IMR-90 (cell line): ENCODE measurements at regions not wholly inside any gene's neighbourhood (a gene's known extent, or its start where the extent isn't known, plus 50 kb on each side); places are given as distances from the start of the nearest gene placed in this dataset.

Source experiments
- ATAC-seq: fragments of 200-7000 bp; cut with Tn5 transposase; 2 replicates; pipeline ENCODE4 v1.9.1; 2020; ENCODE audit warnings: low read depth, mild to moderate bottlenecking, moderate library complexity
- BruUV-seq: library from RNA; stranded (reverse); fragments of 400-500 nt; replicated peaks from 2 replicates; lab custom pipeline; 2021; lab: Mats Ljungman, UMichigan
- CTCF ChIA-PET: fragments of 300-600 bp; formaldehyde crosslinking; extraction: SDS; loops from one replicate; lab custom pipeline; 2021; ENCODE audit warnings: antibody characterized with exemption; lab: Yijun Ruan, JAX
- POLR2A ChIA-PET: fragments of 300-600 bp; sonication (Branson Sonifier 250); formaldehyde crosslinking; loops from one replicate; lab custom pipeline; 2022; ENCODE audit warnings: antibody characterized with exemption; ENCODE audit not compliant: unreplicated experiment; lab: Charles Lee
- DNase-seq: peaks from one replicate; pipeline ENCODE4 v3.0.0; 2013
- H2AFZ ChIP-seq: replicated peaks from 2 replicates; pipeline ENCODE3; 2013; ENCODE audit warnings: low read length, mild to moderate bottlenecking; ENCODE audit not compliant: poor library complexity
- H2AK5ac ChIP-seq: 2 replicates; pipeline ENCODE4 v1.6.1; 2013; ENCODE audit warnings: low read depth, low read length, inconsistent platforms
- H2AK9ac ChIP-seq: replicated peaks from 2 replicates; pipeline ENCODE3; 2013; ENCODE audit warnings: mild to moderate bottlenecking, low read depth, low read length, moderate library complexity; ENCODE audit not compliant: poor library complexity
- H2BK120ac ChIP-seq: 2 replicates; pipeline ENCODE4 v1.6.1; 2013; ENCODE audit warnings: low read depth, low read length, inconsistent platforms
- H2BK15ac ChIP-seq: 3 replicates; pipeline ENCODE4 v1.6.1; 2013; ENCODE audit warnings: low read depth, low read length, inconsistent platforms
- H2BK20ac ChIP-seq: 2 replicates; pipeline ENCODE4 v1.6.1; 2013; ENCODE audit warnings: low read depth, mild to moderate bottlenecking, inconsistent platforms, low read length, moderate library complexity
- H2BK5ac ChIP-seq: 2 replicates; pipeline ENCODE4 v1.6.1; 2013; ENCODE audit warnings: mild to moderate bottlenecking, low read depth, low read length, inconsistent platforms; ENCODE audit not compliant: poor library complexity, severe bottlenecking
- H3K14ac ChIP-seq: replicated peaks from 2 replicates; pipeline ENCODE4 v1.6.1; 2013; ENCODE audit warnings: low read depth, low read length, inconsistent platforms
- H3K18ac ChIP-seq: 2 replicates; pipeline ENCODE4 v1.6.1; 2013; ENCODE audit warnings: low read depth, low read length, control low read depth
- H3K23ac ChIP-seq: 2 replicates; pipeline ENCODE4 v1.6.1; 2013; ENCODE audit warnings: low read depth, low read length, inconsistent platforms
- H3K27ac ChIP-seq: 2 replicates; pipeline ENCODE4 v1.5.1; 2013; ENCODE audit warnings: mild to moderate bottlenecking, control low read depth, low read length; ENCODE audit not compliant: insufficient read depth
- H3K27me3 ChIP-seq: 2 replicates; pipeline ENCODE4 v1.6.1; 2013; ENCODE audit warnings: low read length; ENCODE audit not compliant: control insufficient read depth, insufficient read depth
- H3K36me3 ChIP-seq: 2 replicates; pipeline ENCODE4 v1.6.1; 2013; ENCODE audit warnings: low read length, mixed read lengths; ENCODE audit not compliant: control insufficient read depth, insufficient read depth
- H3K4ac ChIP-seq: 2 replicates; pipeline ENCODE4 v1.6.1; 2013; ENCODE audit warnings: low read depth, low read length, inconsistent platforms
- H3K4me1 ChIP-seq: 2 replicates; pipeline ENCODE4 v1.6.1; 2013; ENCODE audit warnings: low read length, mixed read lengths; ENCODE audit not compliant: control insufficient read depth, insufficient read depth
- H3K4me2 ChIP-seq: 2 replicates; pipeline ENCODE4 v1.6.1; 2013; ENCODE audit warnings: low read depth, mild to moderate bottlenecking, control low read depth, low read length, moderate library complexity
- H3K4me3 ChIP-seq: 2 replicates; pipeline ENCODE4 v1.5.1; 2013; ENCODE audit warnings: low read depth, mild to moderate bottlenecking, control low read depth, low read length, moderate library complexity; ENCODE audit not compliant: insufficient read depth
- H3K56ac ChIP-seq: 2 replicates; pipeline ENCODE4 v1.6.1; 2013; ENCODE audit warnings: low read length, inconsistent platforms; ENCODE audit not compliant: insufficient read depth; ENCODE audit errors: extremely low read depth
- H3K79me1 ChIP-seq, 2 experiments: 2 replicates each; pipeline ENCODE4 v1.6.1; 2013; ENCODE audit warnings: low read length in 2 of 2, inconsistent platforms in 1 of 2, low read depth in 1 of 2
- H3K9ac ChIP-seq: 2 replicates; pipeline ENCODE4 v1.6.1; 2013; ENCODE audit warnings: low read depth, low read length, control low read depth
- H3K9me1 ChIP-seq: 2 replicates; pipeline ENCODE4 v1.6.1; 2013; ENCODE audit warnings: low read length, inconsistent platforms; ENCODE audit not compliant: insufficient read depth
- H3K9me3 ChIP-seq: 2 replicates; pipeline ENCODE4 v1.6.1; 2013; ENCODE audit warnings: low read length; ENCODE audit not compliant: control insufficient read depth, insufficient read depth
- H4K20me1 ChIP-seq: 2 replicates; pipeline ENCODE4 v1.6.1; 2013; ENCODE audit warnings: low read length, inconsistent platforms; ENCODE audit not compliant: insufficient read depth
- H4K5ac ChIP-seq: 2 replicates; pipeline ENCODE4 v1.6.1; 2013; ENCODE audit warnings: mild to moderate bottlenecking, low read depth, low read length, control low read depth
- H4K8ac ChIP-seq, 2 experiments: 2 replicates each; pipeline ENCODE4 v1.6.1; 2013; ENCODE audit warnings: low read depth in 2 of 2, low read length in 2 of 2, control low read depth in 1 of 2, inconsistent platforms in 1 of 2
- H4K91ac ChIP-seq: 2 replicates; pipeline ENCODE4 v1.6.1; 2013; ENCODE audit warnings: low read depth, low read length, inconsistent platforms; ENCODE audit not compliant: insufficient read depth
- BHLHE40 ChIP-seq: fragments of 150-350 bp; IDR thresholded peaks from 2 replicates; pipeline ENCODE4 v1.6.1; 2016; ENCODE audit warnings: mild to moderate bottlenecking, low read depth, low read length
- CEBPB ChIP-seq: IDR thresholded peaks from 2 replicates; pipeline ENCODE4 v1.6.1; 2012; ENCODE audit warnings: low read depth, low read length, improper control_type of control experiment
- CHD1 ChIP-seq: IDR thresholded peaks from 2 replicates; pipeline ENCODE4 v1.6.1; 2012; ENCODE audit warnings: low read depth, low read length, improper control_type of control experiment
- FOS ChIP-seq: fragments of 150-350 bp; IDR thresholded peaks from 2 replicates; pipeline ENCODE4 v1.6.1; 2016; ENCODE audit warnings: low read depth, low read length
- MAFK ChIP-seq: IDR thresholded peaks from 2 replicates; pipeline ENCODE4 v1.6.1; 2012; ENCODE audit warnings: low read depth, low read length, improper control_type of control experiment
- MAZ ChIP-seq: IDR thresholded peaks from 2 replicates; pipeline ENCODE4 v1.6.1; 2012; ENCODE audit warnings: low read depth, mild to moderate bottlenecking, low read length, improper control_type of control experiment, moderate library complexity, borderline replicate concordance
- MXI1 ChIP-seq: IDR thresholded peaks from 2 replicates; pipeline ENCODE4 v1.6.1; 2012; ENCODE audit warnings: low read depth, mild to moderate bottlenecking, low read length, moderate library complexity, borderline replicate concordance
- NFE2L2 ChIP-seq: fragments of 150-350 bp; IDR thresholded peaks from 2 replicates; pipeline ENCODE4 v1.6.1; 2016; ENCODE audit warnings: low read depth, mild to moderate bottlenecking, low read length
- POLR2A ChIP-seq: IDR thresholded peaks from 2 replicates; pipeline ENCODE4 v1.6.1; 2012; ENCODE audit warnings: mild to moderate bottlenecking, low read depth, low read length
- RAD21 ChIP-seq: IDR thresholded peaks from 2 replicates; pipeline ENCODE4 v1.6.1; 2012; ENCODE audit warnings: low read length, improper control_type of control experiment
- RCOR1 ChIP-seq: IDR thresholded peaks from 2 replicates; pipeline ENCODE4 v1.6.1; 2012; ENCODE audit warnings: mild to moderate bottlenecking, low read length, improper control_type of control experiment; ENCODE audit not compliant: insufficient replicate concordance
- RFX5 ChIP-seq: IDR thresholded peaks from 2 replicates; pipeline ENCODE4 v1.8.0; 2012; ENCODE audit warnings: low read depth, mild to moderate bottlenecking, low read length, moderate library complexity
- SMC3 ChIP-seq: fragments of 150-350 bp; IDR thresholded peaks from 2 replicates; pipeline ENCODE4 v1.6.1; 2016; ENCODE audit warnings: low read depth, mild to moderate bottlenecking, antibody characterized with exemption, low read length, moderate library complexity
- WGBS, 2 experiments: methylation state at CpG; one replicate each; pipeline versions ENCODE4 v1.1.5 to v1.1.7; 2013; ENCODE audit warnings: missing lambda C conversion rate in 2 of 2; ENCODE audit not compliant: insufficient read length in 1 of 2; ENCODE audit errors: extremely low coverage in 2 of 2; 5-methylcytosine and 5-hydroxymethylcytosine counted together
- dilution Hi-C: fragments of 300-500 bp; cut with HindIII; formaldehyde crosslinking; loops from one replicate; pipeline ENCODE4 v1.14.3; 2018; ENCODE audit warnings: low sequenced_read_pairs; ENCODE audit not compliant: unreplicated experiment
- in situ Hi-C: fragments of 300-500 bp; cut with MboI; formaldehyde crosslinking; loops from 3 replicates; pipeline ENCODE4 v1.14.3; 2019; ENCODE audit warnings: low sequenced_read_pairs, inconsistent platforms, mixed read lengths
- intact Hi-C: fragments of 100-400 bp; cut with micrococcal nuclease; formaldehyde crosslinking; loops from 2 replicates; pipeline ENCODE4 v1.10.0; 2022
- TF ChIP-seq, protein P1 (sequence below): fragments of 150-350 bp; IDR thresholded peaks from 2 replicates; pipeline ENCODE4 v1.6.1; 2016; ENCODE audit warnings: low read depth, mild to moderate bottlenecking, low read length, moderate library complexity, borderline replicate concordance
- TF ChIP-seq, protein P2 (sequence below): conservative IDR thresholded peaks from 2 replicates; pipeline ENCODE4 v1.5.1; 2012; ENCODE audit warnings: mild to moderate bottlenecking, low read depth, low read length, improper control_type of control experiment
- TF ChIP-seq, protein P3 (sequence below): fragments of 150-350 bp; IDR thresholded peaks from 2 replicates; pipeline ENCODE4 v1.6.1; 2017; ENCODE audit warnings: mild to moderate bottlenecking, antibody characterized with exemption, low read length, low read depth

DNA sequence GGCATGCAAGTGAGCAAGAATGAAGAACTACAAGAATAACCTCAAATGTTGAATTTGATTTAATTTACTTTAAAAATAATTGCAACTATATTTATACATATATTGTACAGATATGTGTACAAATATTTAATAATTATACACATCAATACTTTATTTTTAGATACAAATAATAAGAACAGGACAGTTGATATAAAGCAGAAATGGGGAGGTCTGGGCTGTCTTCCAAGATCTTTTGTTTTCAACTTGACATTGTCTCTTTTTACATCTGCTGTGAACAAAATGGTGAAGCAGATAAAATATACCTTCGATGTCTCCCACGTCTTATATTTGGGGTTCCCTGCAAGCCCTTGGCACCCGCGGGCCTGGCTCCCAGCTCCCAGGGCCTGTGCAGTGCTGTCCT, 231.3 kb upstream of the RBBP8 start:
- no peak overlapping the region for H4K8ac ChIP-seq
- peak overlapping the region; percentile 14; the same call in 1 of the 2 replicates for H3K18ac ChIP-seq
- in situ Hi-C loops = no loop called here
- 0 out of 2 replicates have a peak, but pooled peaks cover 2% of the 10 kb centered on the region for H3K9me1 ChIP-seq
- H3K36me3 ChIP-seq = no peaks in the 10 kb centered on the region
- no peak overlapping the region for H3K27ac ChIP-seq
- no CpG with 5 or more reads among the region's 4 CpGs for WGBS, 2 experiments
- H3K4me2 ChIP-seq = no peak overlapping the region
- no peak overlapping the region for H3K56ac ChIP-seq
- DNase-seq = no peak
- H2AFZ ChIP-seq = peak overlapping the region; percentile 27
- H2BK20ac ChIP-seq = no peak overlapping the region
- H3K4me1 ChIP-seq = peaks cover 3% of the 10 kb centered on the region; the same call in 1 of the 2 replicates
- no peak overlapping the region for H3K4me3 ChIP-seq
- POLR2A ChIA-PET = no interaction called here
- intact Hi-C loops = loop anchor here (5.0 kb wide), 1 partner anchor 534 kb away; the partner anchor contains the start of gene GATA6
- H2BK5ac ChIP-seq = no peak overlapping the region
- H3K4ac ChIP-seq = no peak overlapping the region
- H2BK120ac ChIP-seq = no peak overlapping the region
- no peak overlapping the region for H4K5ac ChIP-seq
- no peak overlapping the region for H4K91ac ChIP-seq
- no peak overlapping the region for H2AK5ac ChIP-seq
- no peaks in the 10 kb centered on the region for H3K79me1 ChIP-seq
- H3K27me3 ChIP-seq = no peaks in the 10 kb centered on the region
- H3K9ac ChIP-seq = no peak overlapping the region
- dilution Hi-C loops = no loop called here
- H4K20me1 ChIP-seq = no peaks in the 10 kb centered on the region
- no peak overlapping the region for H2AK9ac ChIP-seq
- ATAC-seq = no peak
- CTCF ChIA-PET = no interaction called here
- no TSS peak for BruUV-seq
- no peak overlapping the region; the same call in 2 of the 3 replicates for H2BK15ac ChIP-seq
- no peak for TF ChIP-seq MAZ
- TF ChIP-seq BHLHE40 = no peak
- TF ChIP-seq CEBPB = no peak
- no peak for TF ChIP-seq CHD1
- TF ChIP-seq, protein P1, sequence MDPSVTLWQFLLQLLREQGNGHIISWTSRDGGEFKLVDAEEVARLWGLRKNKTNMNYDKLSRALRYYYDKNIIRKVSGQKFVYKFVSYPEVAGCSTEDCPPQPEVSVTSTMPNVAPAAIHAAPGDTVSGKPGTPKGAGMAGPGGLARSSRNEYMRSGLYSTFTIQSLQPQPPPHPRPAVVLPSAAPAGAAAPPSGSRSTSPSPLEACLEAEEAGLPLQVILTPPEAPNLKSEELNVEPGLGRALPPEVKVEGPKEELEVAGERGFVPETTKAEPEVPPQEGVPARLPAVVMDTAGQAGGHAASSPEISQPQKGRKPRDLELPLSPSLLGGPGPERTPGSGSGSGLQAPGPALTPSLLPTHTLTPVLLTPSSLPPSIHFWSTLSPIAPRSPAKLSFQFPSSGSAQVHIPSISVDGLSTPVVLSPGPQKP = no peak
- TF ChIP-seq POLR2A = no peak
- TF ChIP-seq SMC3 = no peak
- TF ChIP-seq RAD21 = no peak
- TF ChIP-seq, protein P2, sequence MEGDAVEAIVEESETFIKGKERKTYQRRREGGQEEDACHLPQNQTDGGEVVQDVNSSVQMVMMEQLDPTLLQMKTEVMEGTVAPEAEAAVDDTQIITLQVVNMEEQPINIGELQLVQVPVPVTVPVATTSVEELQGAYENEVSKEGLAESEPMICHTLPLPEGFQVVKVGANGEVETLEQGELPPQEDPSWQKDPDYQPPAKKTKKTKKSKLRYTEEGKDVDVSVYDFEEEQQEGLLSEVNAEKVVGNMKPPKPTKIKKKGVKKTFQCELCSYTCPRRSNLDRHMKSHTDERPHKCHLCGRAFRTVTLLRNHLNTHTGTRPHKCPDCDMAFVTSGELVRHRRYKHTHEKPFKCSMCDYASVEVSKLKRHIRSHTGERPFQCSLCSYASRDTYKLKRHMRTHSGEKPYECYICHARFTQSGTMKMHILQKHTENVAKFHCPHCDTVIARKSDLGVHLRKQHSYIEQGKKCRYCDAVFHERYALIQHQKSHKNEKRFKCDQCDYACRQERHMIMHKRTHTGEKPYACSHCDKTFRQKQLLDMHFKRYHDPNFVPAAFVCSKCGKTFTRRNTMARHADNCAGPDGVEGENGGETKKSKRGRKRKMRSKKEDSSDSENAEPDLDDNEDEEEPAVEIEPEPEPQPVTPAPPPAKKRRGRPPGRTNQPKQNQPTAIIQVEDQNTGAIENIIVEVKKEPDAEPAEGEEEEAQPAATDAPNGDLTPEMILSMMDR = no peak
- TF ChIP-seq NFE2L2 = no peak
- no peak for TF ChIP-seq MXI1
- TF ChIP-seq RCOR1 = no peak
- TF ChIP-seq, protein P3, sequence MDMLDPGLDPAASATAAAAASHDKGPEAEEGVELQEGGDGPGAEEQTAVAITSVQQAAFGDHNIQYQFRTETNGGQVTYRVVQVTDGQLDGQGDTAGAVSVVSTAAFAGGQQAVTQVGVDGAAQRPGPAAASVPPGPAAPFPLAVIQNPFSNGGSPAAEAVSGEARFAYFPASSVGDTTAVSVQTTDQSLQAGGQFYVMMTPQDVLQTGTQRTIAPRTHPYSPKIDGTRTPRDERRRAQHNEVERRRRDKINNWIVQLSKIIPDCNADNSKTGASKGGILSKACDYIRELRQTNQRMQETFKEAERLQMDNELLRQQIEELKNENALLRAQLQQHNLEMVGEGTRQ = no peak
- TF ChIP-seq FOS = no peak
- TF ChIP-seq RFX5 = no peak
- TF ChIP-seq MAFK = no peak
- no peak overlapping the region for H3K14ac ChIP-seq
- H3K9me3 ChIP-seq = no peaks in the 10 kb centered on the region
- H3K23ac ChIP-seq = no peak overlapping the region
